HG03460 (cell line): ENCODE measurements at regions not wholly inside any gene's neighbourhood (a gene's known extent, or its start where the extent isn't known, plus 50 kb on each side); places are given as distances from the start of the nearest gene placed in this dataset.
"Not testable (repeated sequence)": the region's sequence is repeated elsewhere in the genome, so short reads cannot be mapped to it uniquely, and the experiment has no call there.

Experiments
- ATAC-seq: cut with Tn5 transposase; IDR thresholded peaks from one replicate; pipeline ENCODE4 v1.9.1; 2021; ENCODE audit not compliant: unreplicated experiment

GRCh38 chr2:57674743-57675142 lies 371.9 kb upstream of the VRK2 start:
- no peak for ATAC-seq

GRCh38 chr2:57677296-57677695 lies 369.3 kb upstream of the VRK2 start:
- no peak for ATAC-seq

- no peak for ATAC-seq
Observed at GRCh38 chr2:57681650-57682049, 365.0 kb upstream of the VRK2 start.

GRCh38 chr2:57685032-57685431 lies 361.6 kb upstream of the VRK2 start:
- no peak for ATAC-seq

- no peak for ATAC-seq
Observed at GRCh38 chr2:57692395-57692794, 354.2 kb upstream of the VRK2 start.

- no peak for ATAC-seq
Observed at GRCh38 chr2:57693177-57693576, 353.4 kb upstream of the VRK2 start.

- ATAC-seq: no peak
Observed at GRCh38 chr2:57693965-57694364, 352.6 kb upstream of the VRK2 start.

- no peak for ATAC-seq
Observed at GRCh38 chr2:57696016-57696415, 350.6 kb upstream of the VRK2 start.

GRCh38 chr2:57698392-57698791 lies 348.2 kb upstream of the VRK2 start:
- no peak for ATAC-seq

GRCh38 chr2:57698935-57699449 lies 347.6 kb upstream of the VRK2 start:
- no peak for ATAC-seq

GRCh38 chr2:57701391-57701791 lies 345.2 kb upstream of the VRK2 start:
- no peak for ATAC-seq

GRCh38 chr2:57703407-57703806 lies 343.2 kb upstream of the VRK2 start:
- no peak for ATAC-seq

GRCh38 chr2:57707794-57708193 lies 338.8 kb upstream of the VRK2 start:
- not testable (repeated sequence) for ATAC-seq

GRCh38 chr2:57711991-57712390 lies 334.6 kb upstream of the VRK2 start:
- no peak for ATAC-seq

GRCh38 chr2:57720728-57721627 lies 325.6 kb upstream of the VRK2 start:
- ATAC-seq: peak; percentile 99

GRCh38 chr2:57725337-57725947 lies 321.2 kb upstream of the VRK2 start:
- ATAC-seq: no peak

- no peak for ATAC-seq
Observed at GRCh38 chr2:57726294-57726693, 320.3 kb upstream of the VRK2 start.

- no peak for ATAC-seq
Observed at GRCh38 chr2:57728691-57729090, 317.9 kb upstream of the VRK2 start.

- no peak for ATAC-seq
Observed at GRCh38 chr2:57733956-57734355, 312.6 kb upstream of the VRK2 start.

- ATAC-seq: no peak
Observed at GRCh38 chr2:57740891-57741290, 305.7 kb upstream of the VRK2 start.

GRCh38 chr2:57753636-57754035 lies 293.0 kb upstream of the VRK2 start:
- ATAC-seq: no peak

GRCh38 chr2:57758686-57759085 lies 287.9 kb upstream of the VRK2 start:
- ATAC-seq: no peak
